GM04504 (cell line): ENCODE measurements at regions not wholly inside any gene's neighbourhood (a gene's known extent, or its start where the extent isn't known, plus 50 kb on each side); places are given as distances from the start of the nearest gene placed in this dataset.
A peak's percentile ranks its signal among the peaks of the same experiment; 100 is the strongest.

Source experiments
- DNase-seq: peaks from one replicate; pipeline ENCODE4 v3.0.0-alpha.2; 2012; ENCODE audit warnings: low read depth

- DNase-seq, result no peak
These were observed 158.1 kb upstream of the FOXQ1 start for GRCh38 chr6:1153696-1154245.

DNA sequence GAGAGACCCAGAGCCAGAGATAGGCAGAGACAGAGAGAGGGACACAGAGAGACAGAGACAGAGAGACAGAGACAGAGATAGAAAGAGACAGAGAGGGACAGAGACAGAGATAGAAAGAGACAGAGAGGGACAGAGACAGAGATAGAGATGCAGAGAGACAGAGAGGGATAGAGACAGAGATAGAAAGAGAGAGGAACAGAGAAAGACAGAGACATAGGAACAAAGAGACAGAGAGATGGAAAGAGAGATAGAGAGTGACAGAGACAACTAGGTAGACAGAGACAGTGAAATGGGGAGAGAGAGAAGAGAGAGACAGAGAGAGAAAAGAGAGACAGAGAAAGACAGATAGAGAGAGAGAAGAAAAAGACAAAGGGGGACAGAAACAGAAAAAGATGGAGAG, 165.4 kb upstream of the FOXQ1 start:
- DNase-seq, result no peak

- no peak for DNase-seq
These were observed 166.1 kb upstream of the FOXQ1 start for GRCh38 chr6:1145768-1146218.

DNA sequence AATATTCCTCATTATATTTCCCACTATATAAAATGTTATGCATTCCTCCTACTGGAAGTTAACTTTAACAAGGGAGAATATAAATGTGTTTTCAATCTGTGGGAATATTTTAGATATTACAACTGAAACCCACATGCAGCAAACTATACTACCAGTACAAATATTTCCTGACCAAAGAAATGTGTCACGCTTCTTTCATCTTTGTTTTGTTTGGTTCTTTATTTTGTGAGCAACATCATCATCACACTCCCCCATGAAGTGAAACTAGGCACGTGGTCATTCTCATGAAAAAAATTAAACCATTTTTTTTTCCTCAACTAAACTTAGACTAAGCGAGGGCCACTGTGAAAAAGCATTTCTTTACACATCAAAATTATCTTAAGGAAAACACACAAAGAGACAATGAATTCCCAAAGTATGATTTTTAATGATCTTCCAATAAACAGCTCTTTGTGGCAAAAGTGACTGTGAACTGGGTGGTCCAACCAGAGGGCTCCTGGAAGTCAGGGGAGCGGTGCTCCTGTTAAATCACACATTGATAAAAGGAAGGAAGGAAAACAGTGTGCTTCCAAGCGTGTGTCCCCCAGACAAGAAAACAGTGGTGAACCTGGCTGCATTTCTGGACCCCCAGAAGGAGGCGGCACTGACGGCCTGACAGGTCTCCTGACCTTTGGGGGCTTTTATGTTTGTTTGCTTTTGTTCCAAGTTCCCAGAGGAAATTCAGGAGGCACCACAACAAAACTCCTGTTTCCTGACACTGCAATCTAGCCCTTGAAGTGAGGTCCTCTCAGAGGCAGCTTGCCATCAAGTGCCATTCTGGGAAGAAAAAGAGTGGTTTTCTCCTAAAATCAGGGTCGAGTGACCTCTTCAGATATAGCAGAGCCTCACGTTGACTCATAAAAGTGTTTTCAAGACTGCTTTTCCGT, 166.8 kb upstream of the FOXQ1 start:
- peak; percentile 71 for DNase-seq

- no peak for DNase-seq
These were observed 168.2 kb upstream of the FOXQ1 start for GRCh38 chr6:1143655-1144054.

GRCh38 chr6:1139155-1139890, 172.6 kb upstream of the FOXQ1 start:
- DNase-seq, result no peak

DNA sequence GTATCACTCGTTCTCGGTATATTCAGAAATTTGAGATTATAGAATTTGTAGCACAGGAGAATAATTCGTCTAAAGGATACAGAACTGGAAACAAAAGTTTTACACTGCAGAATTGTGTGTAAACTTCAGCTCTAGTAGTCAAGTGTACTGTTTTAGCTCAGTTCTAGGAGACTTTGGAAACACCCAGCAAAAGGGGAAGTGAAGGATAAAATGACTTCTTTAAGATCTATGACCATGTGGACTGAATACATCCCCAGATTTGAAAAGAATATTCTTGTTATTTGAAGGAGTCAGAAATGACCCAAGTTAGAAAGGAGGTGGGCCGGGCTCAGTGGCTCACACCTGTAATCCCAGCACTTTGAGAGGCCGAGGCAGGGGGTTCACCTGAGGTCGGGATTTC, 174.0 kb upstream of the FOXQ1 start:
- DNase-seq, result no peak

DNA sequence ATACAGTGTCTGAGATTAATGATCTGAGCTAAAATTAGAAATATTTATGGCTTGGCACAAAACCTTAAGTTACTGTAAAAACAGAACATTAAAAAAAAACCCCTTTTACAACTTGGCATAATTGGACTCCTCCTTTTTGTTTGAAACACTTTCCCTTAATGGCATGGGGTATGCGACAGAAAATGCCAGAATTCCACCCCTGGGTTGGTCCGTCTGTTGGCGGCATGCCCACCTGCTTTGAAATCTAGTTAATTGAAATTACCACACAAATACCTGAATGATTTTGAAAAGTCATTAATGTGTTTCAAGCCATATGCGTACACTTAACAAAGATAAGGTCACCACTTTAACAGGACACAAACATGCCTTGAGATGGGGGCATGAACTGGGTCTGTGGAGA, 175.1 kb upstream of the FOXQ1 start:
- no peak for DNase-seq

GRCh38 chr6:1136415-1136774, 175.5 kb upstream of the FOXQ1 start:
- DNase-seq, result peak; percentile 81

DNA sequence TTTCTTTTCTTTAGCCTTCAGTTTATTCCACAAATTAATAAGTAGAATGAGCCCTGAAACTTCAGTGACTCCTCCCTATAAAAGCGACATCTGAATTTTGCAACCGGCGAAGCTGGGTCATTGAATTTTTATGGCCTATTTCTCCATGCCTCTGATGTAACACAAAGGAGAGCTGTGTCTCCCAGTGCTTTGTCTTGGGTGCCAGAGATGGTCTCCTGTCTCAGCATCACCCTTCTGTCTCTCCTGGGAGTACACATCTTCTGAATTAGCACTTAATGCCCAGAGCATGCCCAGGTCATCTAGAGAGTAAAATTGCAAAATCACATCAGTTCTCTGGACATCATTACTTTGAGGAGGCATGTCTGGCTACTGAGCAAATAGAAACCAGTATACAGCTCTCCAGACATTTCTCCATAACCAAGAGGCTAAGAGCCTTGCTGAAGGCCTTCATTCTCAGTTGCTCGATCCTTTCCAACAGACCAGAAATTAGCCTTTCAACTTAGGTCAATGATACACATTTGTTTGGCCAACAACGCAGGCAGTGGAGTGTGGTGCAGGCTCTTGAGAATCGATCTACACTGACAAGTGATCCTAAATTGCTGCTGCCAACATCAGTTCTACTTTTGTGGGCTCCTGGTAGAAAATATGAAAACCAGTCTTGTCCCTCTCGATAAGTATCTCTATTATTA, 176.0 kb upstream of the FOXQ1 start:
- peak; percentile 47 for DNase-seq

GRCh38 chr6:1131285-1132079, 180.4 kb upstream of the FOXQ1 start:
- DNase-seq, result peak; percentile 77

- DNase-seq, result no peak
These were observed 181.2 kb upstream of the FOXQ1 start for GRCh38 chr6:1130709-1131108.

DNA sequence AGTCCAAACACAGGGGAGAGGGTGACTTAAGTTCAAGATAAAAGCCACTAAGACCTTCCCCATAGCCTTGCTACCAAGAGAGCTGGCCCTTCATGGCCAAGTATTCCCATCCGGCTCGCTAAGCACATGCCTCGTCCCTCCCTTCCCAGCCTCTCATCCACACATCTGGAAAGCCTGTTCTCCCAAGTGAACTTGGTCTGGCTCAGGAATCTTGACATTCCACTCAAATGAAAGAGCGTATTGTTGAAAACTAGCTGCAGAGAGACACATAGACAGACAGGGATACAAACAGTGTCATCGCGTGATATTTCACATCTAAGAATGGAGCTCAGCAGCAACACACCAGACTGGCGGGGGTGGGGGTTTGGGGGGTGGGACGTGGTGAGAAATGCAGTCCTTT, 182.8 kb upstream of the FOXQ1 start:
- peak; percentile 64 for DNase-seq

GRCh38 chr6:1127597-1128288, 184.2 kb upstream of the FOXQ1 start:
- DNase-seq, result no peak

DNA sequence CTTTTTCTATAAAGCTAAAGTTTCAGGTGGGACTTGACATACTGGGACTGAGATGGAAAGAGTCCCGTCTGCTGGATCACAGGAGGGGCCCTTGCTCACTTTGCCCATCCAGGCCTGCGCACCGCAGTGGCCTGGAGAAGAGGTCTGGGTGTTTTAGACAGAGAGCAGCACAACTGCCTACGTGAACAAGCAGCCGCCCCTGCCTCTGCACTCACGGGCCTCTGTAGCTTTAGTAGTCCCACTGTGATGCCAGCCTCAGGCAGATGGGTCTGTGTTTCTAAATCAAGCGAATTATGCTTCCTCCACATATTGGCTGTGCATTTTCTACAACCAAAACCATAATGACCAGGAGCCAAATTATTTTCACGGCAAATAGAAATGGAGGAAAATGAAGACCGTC, 184.8 kb upstream of the FOXQ1 start:
- no peak for DNase-seq

- DNase-seq, result no peak
These were observed 185.9 kb upstream of the FOXQ1 start for GRCh38 chr6:1126036-1126435.

DNA sequence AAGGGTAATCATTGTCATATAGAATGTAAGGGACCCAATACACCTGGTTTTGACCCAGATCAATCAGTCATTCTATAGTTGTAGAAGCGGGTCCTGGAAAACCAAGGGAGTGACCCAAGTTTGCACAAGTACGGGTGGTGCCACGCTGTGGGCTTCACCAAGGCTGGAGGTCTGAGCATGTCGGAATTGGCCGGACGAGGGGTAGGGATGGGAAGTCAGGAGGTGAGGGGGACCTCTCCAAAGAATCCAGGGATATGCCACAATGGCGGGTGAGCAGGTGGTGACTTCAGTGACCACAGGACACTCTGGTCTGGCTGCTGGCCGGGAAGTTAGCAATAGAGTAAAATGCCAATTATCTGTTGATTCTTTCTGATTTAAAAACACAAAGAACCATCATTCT, 186.6 kb upstream of the FOXQ1 start:
- no peak for DNase-seq

DNA sequence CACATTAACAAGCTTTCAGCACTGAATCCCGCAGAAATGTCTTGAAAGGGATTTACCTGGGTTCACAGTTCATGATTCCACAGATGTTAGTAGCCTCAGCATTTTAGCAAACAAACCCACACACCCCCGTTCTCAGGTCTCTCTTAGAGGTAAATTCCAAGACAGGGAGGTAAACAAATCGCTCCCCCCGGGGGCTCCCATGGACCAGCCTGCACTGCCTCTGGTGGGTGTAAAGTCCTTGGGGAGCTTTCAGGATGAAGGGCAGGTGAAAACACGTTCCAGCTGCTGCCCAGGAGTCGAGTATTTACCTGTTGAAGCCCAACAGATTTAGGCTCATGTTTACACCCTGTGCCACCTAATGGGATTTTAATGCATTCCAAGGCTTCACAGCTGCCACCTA, 187.0 kb upstream of the FOXQ1 start:
- no peak for DNase-seq

- DNase-seq, result no peak
These were observed 188.2 kb upstream of the FOXQ1 start for GRCh38 chr6:1123386-1124375.

DNA sequence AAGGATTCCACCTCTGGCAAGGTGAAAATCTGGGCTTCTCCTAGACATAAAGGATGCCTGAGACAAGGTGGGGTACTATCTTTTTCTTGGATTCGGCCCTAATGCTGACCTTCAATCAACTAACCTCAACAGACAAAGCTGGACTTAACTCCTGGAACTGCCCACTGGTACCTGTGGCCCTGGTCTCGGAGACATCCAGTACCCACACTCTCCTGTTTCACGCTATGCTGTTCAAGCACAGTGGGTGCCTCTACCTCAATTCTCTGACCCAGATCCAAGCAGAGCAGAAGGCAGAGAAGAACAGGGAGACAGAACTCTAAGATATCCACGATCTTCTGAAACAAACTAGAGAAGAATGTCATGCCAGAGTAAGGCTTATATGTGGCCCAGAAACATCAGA, 189.8 kb upstream of the FOXQ1 start:
- DNase-seq, result no peak
